AG04449 (cell line): ENCODE measurements at regions not wholly inside any gene's neighbourhood (a gene's known extent, or its start where the extent isn't known, plus 50 kb on each side); places are given as distances from the start of the nearest gene placed in this dataset.
A peak's percentile ranks its signal among the peaks of the same experiment; 100 is the strongest.
"Not testable (repeated sequence)": the region's sequence is repeated elsewhere in the genome, so short reads cannot be mapped to it uniquely, and the experiment has no call there.

Source experiments
- CTCF ChIA-PET: fragments of 350-600 bp; formaldehyde crosslinking; extraction: SDS; loops from one replicate; lab custom pipeline; 2021; ENCODE audit warnings: antibody characterized with exemption; lab: Yijun Ruan, JAX
- POLR2A ChIA-PET: fragments of 400-600, 350-600 bp; formaldehyde crosslinking; extraction: SDS; loops from one replicate; lab custom pipeline; 2020; ENCODE audit warnings: antibody characterized with exemption, inconsistent platforms; lab: Yijun Ruan, JAX
- DNase-seq: peaks from one replicate; pipeline ENCODE4 v3.0.0-alpha.2; 2010; ENCODE audit warnings: low read depth, low spot score
- H3K4me3 ChIP-seq: 2 replicates; pipeline ENCODE4 v1.5.1; 2011; ENCODE audit warnings: low read depth, mild to moderate bottlenecking, control low read depth, low read length
- CTCF ChIP-seq: IDR thresholded peaks from one replicate; pipeline ENCODE4 v1.5.1; 2011; ENCODE audit warnings: mild to moderate bottlenecking, moderate library complexity, low read length, control low read depth, inconsistent platforms; ENCODE audit not compliant: insufficient read depth; ENCODE audit errors: missing control alignments

DNA sequence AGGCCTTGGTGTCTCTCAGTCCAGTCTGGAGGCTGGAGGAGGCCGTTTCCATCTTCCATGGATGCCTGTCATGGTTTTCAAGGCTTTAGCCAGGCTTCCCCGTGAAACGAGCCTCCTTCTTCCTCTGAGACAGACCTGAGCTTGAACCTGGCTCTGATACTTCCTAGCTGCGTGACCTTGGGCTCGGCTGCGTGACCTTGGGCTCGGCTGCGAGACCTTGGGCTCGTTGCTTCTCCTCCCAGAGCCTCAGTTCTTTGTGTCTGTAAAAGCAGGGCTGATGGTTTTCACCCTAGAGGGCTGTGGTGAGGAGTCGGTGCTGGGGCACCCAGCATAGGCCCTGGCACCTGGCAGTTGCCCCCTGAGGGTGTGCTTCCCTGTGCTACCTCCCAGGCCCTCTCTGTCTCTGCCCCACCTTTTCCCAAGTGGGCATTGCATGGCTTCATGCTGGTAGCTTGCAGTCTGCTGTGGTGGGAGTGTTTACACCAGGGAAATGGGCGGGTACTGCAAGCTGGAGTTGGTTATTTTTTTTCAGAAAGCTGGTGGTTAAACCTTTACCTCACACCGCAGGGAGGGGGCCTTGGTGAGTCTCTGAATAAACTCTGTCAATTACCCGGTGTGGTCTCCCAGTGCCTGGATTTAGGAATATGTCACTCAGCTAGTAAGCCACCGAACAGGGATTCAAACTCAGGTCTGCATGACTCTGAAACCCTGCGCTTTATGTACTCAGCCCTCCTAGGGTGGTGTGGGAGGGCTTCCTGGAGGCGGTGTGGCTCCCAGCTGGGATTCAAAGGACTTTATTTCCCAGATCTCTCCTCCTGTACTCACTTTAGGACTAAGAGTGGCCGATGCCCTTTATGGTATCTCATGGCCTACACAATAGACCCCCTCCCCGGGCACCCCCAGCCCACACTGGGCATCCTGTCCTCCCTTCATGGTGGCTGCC lies 129.0 kb upstream of the CIBAR2 start:
- TF ChIP-seq CTCF, result no peak
- ChIA-PET CTCF (interaction anchor here (0.7 to 15.1 kb wide), 6 partner anchors 14 to 153 kb away, joined by 3 to 199 read pairs (median 4); no protein-coding TSS in a partner anchor), POLR2A (no interaction called here)
- H3K4me3 ChIP-seq, result no peak overlapping the region
- no peak for DNase-seq

GRCh38 chr16:85242140-85242539 lies 129.9 kb upstream of the CIBAR2 start:
- no peak for TF ChIP-seq CTCF
- no peak for DNase-seq
- no peak overlapping the region for H3K4me3 ChIP-seq
- ChIA-PET CTCF (interaction anchor here (1.0 to 15.1 kb wide), 5 partner anchors 13 to 127 kb away, joined by 3 to 199 read pairs (median 4); no protein-coding TSS in a partner anchor), POLR2A (no interaction called here)

DNA sequence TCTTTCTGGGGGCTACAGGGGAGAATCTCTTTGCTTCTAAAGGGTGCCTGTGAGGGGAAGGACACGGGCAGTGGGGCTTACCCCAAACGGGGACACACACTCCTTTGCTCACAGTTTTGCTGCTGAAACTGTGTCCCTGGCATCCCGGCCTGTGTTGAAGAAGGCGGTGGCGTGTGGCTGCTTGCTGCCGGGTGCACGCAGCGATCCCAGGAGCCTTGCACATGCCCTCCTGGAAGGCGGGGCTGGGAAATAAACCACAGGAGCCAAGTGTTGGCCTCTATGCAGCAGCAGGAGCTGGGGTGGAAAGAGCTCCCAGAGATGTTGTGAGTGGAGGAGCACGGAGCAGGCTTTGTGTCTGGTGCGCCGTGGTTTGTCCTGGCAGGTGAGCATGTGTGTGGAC lies 131.0 kb upstream of the CIBAR2 start:
- ChIA-PET CTCF (interaction anchor here (1.0 to 15.1 kb wide), 2 partner anchors 12 to 128 kb away, joined by 3 to 199 read pairs; no protein-coding TSS in a partner anchor), POLR2A (no interaction called here)
- no peak overlapping the region for H3K4me3 ChIP-seq
- no peak for TF ChIP-seq CTCF
- no peak for DNase-seq

DNA sequence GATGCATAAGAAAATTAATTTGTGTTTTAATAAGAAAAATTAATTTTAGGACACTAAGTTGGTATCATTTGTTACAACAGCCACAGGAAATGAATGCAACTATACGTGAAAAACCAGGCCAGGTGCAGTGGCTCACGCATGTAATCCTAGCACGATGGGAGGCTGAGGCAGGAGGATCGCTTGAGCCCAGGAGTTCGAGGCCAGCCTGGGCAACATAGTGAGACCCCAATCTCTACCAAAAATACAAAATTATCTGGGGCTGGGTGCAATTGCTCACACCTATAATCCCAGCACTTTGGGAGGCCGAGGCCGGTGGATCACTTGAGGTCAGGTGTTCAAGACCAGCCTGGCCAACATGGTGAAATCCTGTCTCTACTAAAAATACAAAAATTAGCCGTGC lies 132.2 kb upstream of the CIBAR2 start:
- H3K4me3 ChIP-seq, DNase-seq, POLR2A ChIA-PET: not testable (repeated sequence)
- CTCF ChIA-PET, result interaction anchor here (1.0 to 15.1 kb wide), 32 partner anchors 9 to 508 kb away, joined by 3 to 199 read pairs (median 6); no protein-coding TSS in a partner anchor

- TF ChIP-seq CTCF, result peak; percentile 89
- DNase-seq, result no peak
- ChIA-PET POLR2A (no interaction called here), CTCF (interaction anchor here (0.6 to 15.1 kb wide), 51 partner anchors 10 to 507 kb away, joined by 3 to 199 read pairs (median 4); no protein-coding TSS in a partner anchor)
- H3K4me3 ChIP-seq, result no peak overlapping the region
These were observed 133.3 kb upstream of the CIBAR2 start for GRCh38 chr16:85245307-85246172.

- CTCF ChIA-PET, result interaction anchor here (0.7 to 15.1 kb wide), 10 partner anchors 9 to 470 kb away, joined by 3 to 199 read pairs (median 8); no protein-coding TSS in a partner anchor
- no peak overlapping the region for H3K4me3 ChIP-seq
- TF ChIP-seq CTCF, result no peak
- DNase-seq, result no peak
- POLR2A ChIA-PET, result no interaction called here
These were observed 134.2 kb upstream of the CIBAR2 start for GRCh38 chr16:85246473-85246872.
